ENCODE measurements at regions not wholly inside any gene's neighbourhood (a gene's known extent, or its start where the extent isn't known, plus 50 kb on each side); places are given as distances from the start of the nearest gene placed in this dataset.

DNA sequence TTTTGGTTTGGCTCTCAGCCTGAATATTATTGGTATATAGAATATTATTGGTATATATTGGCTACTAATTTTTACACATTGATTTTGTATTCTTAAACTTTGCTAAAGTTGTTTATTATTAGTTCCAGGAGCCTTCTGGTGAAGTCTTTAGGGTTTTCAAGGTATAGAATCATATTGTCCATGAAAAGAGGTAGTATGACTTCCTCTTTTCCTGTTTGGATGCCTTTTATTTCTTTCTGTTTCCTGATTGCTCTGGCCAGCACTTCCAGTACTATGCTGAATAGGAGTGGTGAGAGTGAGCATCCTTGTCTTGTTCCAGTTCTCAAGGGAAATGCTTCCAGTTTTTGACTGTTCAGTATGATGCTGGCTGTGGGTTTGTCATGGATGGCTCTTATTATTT is 107.3 kb upstream of the LIPC start:
- no peak overlapping the region for H3K4me3 ChIP-seq (ENCODE audit: low read depth, low read length)
- TF ChIP-seq, protein P1, sequence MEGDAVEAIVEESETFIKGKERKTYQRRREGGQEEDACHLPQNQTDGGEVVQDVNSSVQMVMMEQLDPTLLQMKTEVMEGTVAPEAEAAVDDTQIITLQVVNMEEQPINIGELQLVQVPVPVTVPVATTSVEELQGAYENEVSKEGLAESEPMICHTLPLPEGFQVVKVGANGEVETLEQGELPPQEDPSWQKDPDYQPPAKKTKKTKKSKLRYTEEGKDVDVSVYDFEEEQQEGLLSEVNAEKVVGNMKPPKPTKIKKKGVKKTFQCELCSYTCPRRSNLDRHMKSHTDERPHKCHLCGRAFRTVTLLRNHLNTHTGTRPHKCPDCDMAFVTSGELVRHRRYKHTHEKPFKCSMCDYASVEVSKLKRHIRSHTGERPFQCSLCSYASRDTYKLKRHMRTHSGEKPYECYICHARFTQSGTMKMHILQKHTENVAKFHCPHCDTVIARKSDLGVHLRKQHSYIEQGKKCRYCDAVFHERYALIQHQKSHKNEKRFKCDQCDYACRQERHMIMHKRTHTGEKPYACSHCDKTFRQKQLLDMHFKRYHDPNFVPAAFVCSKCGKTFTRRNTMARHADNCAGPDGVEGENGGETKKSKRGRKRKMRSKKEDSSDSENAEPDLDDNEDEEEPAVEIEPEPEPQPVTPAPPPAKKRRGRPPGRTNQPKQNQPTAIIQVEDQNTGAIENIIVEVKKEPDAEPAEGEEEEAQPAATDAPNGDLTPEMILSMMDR (conservative IDR thresholded peaks at IDR 0.05; ENCODE audit: low read depth, low read length): no peak
- no peak for DNase-seq (ENCODE audit: low read depth)

DNA sequence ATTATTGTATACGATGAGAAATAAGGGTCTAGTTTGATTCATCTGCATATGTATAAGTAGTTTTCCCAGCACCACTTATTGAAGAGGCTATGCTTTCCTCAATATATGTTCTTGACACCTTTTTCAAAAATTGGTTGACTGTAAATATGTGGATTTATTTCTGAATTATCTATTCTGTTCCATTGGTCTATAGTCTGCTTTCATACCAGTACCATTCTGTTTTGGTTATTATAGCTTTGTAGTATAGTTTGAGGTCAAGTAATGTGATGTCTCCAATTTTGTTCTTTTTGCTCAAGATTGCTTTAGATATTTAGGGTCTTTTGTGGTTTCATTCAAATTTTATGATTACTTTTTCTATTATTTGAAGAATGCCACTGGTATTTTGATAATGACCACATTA is 103.8 kb upstream of the LIPC start:
- H3K4me3 ChIP-seq (ENCODE audit: low read depth, low read length): no peak overlapping the region
- TF ChIP-seq, protein P1 (conservative IDR thresholded peaks at IDR 0.05; ENCODE audit: low read depth, low read length): no peak
- no peak for DNase-seq (ENCODE audit: low read depth)

DNA sequence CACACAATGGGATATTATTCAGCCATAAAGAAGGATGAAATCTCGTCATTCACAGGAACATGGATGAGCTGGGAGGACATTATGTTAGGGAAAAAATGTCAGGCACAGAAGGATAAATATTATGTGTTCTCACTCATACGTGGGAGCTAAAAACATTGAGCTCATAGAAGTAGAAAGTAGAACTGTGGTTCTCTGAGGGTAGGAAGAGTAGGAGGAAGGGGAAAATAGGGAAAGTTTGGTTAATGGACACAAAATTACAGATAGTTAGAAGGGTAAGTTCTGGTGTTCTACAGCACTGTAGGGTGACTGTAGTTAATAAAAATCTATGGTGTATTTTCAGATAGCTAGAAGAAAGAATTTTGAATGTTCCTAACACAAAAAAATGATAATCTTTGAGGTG is 102.6 kb upstream of the LIPC start:
- DNase-seq (ENCODE audit: low read depth): no peak
- TF ChIP-seq, protein P1 (conservative IDR thresholded peaks at IDR 0.05; ENCODE audit: low read depth, low read length): no peak
- H3K4me3 ChIP-seq (ENCODE audit: low read depth, low read length): no peak overlapping the region

DNA sequence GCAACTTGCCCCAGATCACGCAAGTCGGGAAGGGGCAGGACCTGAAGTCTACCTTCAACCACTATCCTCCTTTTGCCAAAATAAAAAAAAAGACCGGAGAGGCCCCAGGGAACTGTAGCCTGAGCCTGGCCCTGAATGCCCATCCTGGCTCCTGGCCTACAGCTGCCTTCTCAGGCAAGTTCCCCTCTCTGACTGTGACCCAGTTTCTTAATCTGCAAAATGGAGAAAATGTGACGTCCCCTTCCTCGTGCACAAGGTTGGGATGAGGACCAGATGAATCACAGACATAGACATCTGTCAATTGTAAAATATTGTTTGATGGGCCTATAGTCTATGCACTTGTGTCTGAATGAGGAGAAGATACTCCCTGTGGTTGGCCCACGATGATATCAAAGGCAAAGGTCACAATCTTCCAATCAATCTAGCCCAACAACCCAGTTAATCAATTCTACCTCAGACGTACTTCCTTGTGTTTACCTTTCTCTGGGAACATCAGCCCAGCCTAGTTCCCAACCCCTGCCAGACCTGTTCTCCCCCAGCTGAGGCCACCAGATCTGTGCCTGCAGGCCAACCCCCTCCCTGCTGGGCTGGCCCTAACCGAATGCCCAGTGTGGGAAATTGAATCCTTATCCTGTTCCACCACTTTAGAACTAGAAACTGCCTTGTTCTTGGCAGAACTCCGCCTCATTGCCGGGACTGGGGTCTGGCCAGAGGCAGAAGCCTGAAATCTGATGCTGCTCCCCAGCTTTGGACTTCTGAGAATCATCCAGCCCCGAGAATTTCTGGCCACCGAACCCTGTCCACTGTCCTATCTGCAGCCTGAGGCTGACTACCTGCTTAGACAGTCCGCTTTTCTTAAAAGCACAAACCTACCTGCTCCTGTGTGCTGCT is 101.8 kb upstream of the LIPC start:
- TF ChIP-seq, protein P1 (conservative IDR thresholded peaks at IDR 0.05; ENCODE audit: low read depth, low read length): no peak
- no peak overlapping the region for H3K4me3 ChIP-seq (ENCODE audit: low read depth, low read length)
- DNase-seq (ENCODE audit: low read depth): peak; percentile 6

DNA sequence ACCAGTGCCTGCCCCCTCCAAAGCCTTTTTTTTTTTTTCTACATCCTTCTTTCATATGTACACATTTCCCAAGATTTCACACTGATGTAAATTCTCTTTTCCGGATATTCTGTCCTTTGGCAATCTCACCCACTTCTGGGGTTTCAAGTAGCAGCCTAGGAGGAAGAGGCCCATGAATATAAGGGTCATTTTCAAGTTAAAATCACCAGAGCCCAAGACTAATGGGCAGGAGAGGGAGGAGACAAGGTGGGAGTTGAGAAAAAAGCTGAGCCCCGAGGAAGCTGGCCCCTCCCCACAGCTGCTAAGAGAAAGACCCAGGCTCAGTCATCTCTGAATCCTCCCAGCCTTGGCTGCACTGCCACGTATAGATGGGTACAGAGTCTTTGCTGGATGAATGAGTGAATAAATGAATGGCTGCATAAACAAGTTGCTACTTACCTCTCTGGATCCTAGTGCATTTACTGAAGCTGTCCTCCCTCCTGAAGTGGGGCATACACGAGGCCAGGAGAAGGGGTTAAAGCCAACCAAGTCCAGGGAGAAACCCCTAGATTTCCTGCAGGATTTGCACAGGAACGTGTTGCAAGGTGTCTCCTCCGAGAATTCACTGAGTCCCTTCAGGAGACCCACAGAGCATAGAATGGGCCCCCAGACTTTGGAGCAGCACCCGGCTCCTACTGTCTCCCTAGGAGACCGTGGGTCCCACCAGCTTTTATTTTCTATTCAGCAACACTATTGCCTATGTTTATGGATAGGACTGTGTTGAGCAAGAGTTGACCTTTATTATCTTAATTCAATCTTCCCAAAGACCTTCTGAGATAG is 100.8 kb upstream of the LIPC start:
- DNase-seq (ENCODE audit: low read depth): peak; percentile 6
- no peak overlapping the region for H3K4me3 ChIP-seq (ENCODE audit: low read depth, low read length)
- TF ChIP-seq, protein P1 (conservative IDR thresholded peaks at IDR 0.05; ENCODE audit: low read depth, low read length): no peak

DNA sequence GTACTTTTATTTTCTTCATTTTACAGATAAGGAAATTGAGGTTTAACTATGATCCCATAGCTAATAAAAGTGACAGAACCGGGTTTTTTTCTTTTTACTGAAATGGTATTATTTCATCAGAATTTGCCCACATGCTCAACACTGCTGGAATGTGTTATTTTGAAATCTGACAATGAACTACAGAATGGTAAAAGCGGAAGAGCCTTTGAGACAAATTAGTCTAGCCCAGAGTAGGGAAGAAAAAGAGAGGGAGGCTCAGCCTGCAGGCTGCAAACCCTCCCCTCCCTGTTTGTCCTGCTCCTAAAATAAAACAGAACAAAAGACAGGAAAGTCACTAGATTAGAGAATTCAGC is 100.3 kb upstream of the LIPC start:
- no peak for DNase-seq (ENCODE audit: low read depth)
- no peak overlapping the region for H3K4me3 ChIP-seq (ENCODE audit: low read depth, low read length)
- TF ChIP-seq, protein P1 (conservative IDR thresholded peaks at IDR 0.05; ENCODE audit: low read depth, low read length): no peak
